ENCODE measurements at regions not wholly inside any gene's neighbourhood (a gene's known extent, or its start where the extent isn't known, plus 50 kb on each side); places are given as distances from the start of the nearest gene placed in this dataset.
A peak's percentile ranks its signal among the peaks of the same experiment; 100 is the strongest.

DNA sequence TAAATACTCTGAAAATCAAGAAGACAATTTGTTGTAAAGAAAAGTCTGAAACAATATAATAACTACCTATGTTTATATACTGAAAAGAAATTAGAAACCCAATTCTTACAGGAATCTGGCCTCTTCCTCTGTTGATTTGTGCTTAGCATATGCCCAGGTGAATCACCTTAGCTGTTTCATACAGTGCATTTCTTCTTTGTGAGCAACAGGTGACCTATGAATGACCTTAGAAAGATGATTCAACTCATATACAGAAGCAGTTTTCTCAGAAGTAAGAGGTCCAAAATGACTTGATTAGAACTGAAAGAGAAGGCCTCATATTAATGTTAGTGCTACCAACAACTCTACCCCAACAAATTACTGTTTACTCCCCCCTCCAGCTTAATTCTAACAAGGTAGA is 419.5 kb upstream of the ID4 start:
- FAIRE-seq: no peak

- FAIRE-seq: no peak
Measured at GRCh38 chr6:19424853-19425252, 412.3 kb upstream of the ID4 start.

DNA sequence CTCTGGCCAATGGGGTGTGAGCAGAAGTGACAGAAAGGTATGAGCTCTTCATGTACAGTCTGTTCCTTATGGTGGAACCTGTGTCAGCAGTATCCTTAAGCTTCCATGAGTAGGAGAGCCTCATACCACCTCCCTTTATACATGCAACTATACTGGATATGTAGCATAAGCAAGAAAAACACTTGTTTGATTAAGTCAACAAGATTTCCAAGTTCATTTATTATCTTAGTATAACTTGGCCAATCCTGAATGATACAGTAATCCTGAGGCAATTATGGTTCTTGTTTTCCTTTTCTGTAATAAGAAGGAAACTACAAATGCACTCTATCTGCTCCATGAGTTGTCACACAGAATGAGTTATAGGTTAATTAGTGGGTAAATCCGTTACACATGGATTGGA is 409.6 kb upstream of the ID4 start:
- FAIRE-seq: no peak

DNA sequence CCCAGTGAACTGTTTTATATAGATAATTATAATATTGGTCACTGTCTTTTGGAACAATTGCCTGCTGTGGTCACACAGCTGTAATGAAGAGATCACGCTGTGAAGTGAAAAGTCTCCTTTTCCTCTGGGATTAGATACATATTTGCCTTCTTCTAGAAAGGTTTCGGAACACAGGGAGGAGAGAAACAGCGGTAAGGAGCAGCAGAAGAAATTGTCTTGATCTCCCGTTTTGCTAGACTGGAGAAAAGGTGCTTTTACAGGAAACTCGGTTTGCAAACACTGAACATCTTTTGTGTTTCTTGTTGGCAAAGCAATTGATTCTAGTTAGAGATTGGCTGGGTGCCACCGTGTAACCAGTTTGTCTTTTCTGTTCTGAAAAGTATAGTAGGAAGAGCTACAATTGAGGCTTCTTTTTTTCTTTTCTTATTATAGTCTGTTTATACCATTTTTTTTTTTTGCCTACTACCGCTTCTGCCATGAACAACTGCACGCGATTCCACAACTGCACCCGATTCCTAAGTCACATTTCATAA is 404.1 kb upstream of the ID4 start:
- FAIRE-seq: peak; percentile 51

GRCh38 chr6:19434065-19434464 is 403.1 kb upstream of the ID4 start:
- FAIRE-seq: no peak

DNA sequence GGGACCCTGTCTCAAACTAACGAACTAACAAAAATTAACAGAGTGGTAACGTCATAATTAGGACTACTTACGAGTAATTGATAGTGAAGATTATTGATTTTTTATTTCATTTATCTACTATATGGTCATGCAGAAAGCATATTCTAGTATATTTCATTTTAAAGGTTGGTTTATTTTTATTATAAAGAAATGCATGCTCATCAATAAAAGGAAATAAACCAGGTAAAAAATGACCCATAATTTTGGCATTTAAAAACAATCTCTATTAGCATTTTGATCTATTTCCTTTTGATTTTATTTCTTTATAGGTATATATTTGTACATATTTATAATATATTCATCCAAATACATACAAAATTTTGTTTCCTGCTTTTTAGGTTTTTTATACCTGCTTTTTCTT is 401.4 kb upstream of the ID4 start:
- no peak for FAIRE-seq

DNA sequence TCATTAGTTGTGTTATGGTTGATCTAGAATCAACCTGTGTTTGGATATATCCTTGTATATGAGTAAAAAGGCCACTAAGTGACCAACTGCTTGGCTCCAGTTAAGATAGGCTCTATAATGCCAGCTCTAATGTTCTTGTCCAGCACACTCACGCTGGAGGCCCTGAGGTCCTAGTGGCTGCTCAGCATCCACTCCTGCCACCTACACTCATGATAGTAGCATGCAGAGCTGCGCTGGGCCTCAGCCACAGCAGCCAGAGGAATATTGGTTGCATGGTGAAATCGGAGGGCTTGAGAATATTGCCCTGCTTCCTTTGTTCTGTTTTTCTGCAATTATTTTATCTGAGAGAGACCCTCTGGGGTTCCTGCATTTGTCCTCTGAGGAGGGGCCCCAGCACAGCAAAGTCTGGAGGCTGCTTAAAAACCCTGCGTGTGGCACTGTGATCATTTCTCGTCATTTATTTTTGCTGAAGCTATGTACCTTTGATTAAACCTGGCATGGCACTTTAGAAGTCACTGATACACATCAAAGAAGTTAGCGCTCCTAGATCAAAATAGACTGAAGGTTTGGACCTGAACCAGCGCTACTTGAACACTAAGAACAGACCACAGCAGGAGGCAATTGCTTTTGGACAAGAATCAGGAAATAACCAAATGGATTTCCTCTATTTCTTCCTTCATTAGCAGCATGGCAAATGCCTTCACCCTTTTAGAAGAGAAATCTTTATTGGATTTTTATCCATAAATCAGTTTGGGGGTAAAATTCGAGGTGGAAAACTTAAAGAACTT is 398.4 kb upstream of the ID4 start:
- no peak for FAIRE-seq

GRCh38 chr6:19440531-19440930 is 396.6 kb upstream of the ID4 start:
- peak; percentile 17 for FAIRE-seq

- no peak for FAIRE-seq
Measured at GRCh38 chr6:19443411-19443810, 393.8 kb upstream of the ID4 start.

- FAIRE-seq: no peak
Measured at GRCh38 chr6:19444041-19444440, 393.1 kb upstream of the ID4 start.

DNA sequence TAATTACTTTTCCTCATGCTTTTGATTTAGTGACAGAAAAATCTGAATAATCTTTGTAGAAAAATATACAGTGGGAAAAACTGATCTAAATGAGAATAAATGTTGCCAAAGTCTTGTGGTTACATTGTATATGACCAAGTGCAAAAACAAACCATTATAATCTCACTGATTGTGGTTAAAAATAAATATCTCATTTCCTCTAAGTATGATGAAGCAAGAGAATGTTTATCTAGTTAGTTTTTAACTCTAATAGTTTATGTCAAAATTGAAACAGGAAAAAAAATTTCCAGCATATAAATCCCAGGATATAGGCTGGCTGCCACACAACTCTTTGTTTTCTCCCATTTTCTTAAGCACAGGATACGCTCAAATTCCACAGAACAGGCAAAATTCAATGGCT is 392.7 kb upstream of the ID4 start:
- peak; percentile 77 for FAIRE-seq

GRCh38 chr6:19446570-19446969 is 390.6 kb upstream of the ID4 start:
- FAIRE-seq: no peak

- FAIRE-seq: no peak
Measured at GRCh38 chr6:19450651-19451050, 386.5 kb upstream of the ID4 start.

DNA sequence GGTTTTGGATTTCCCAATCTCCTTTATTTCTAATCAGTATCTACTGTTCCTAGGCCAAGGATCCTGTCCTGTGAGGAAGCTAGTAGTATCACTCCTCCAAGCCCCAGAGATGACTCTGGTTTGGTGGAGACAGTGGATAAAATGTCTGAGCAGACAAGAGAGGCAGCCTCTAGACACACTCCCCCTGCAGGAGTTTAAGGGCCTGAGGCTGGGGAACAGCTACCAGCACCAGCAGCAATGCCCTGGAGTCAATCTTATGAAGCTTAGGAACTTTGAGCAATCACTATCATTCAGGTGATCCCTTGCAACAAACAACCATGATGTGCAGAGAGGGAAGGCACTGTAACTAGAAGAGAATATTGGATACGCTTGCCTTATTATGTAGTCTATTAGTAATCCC is 384.7 kb upstream of the ID4 start:
- FAIRE-seq: no peak

DNA sequence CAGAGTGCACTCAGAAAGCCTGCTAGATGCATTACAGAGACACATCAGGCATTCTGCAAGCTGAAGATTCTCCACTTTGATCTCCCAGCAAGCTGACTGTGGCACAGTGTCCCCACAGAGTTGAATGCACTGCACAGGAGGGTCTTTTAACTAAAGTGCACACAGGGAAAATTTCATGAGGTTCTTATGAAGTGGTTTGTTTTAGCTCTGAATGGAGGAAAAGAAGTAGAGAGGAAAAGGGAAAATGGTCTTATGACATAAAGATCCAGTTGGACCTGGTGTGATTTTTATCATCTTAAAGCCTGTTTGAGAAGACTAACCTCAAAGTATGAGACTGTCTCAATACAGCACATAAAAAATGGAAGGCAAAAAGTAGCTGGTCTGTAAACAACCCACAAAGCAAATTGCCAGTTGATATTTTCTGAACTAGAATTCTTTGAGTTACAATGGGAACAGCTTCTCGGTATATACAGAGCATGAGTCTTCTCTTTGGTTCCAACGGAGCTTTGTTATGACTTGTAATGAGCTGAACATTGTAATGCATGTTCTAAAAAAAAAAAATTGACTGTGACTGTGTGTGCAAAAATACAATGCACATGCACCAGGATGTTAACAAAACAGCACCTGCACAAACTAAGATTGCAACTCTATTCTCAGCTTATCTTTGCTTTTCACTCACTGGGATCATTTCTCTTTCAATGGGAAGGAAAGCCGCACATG is 383.0 kb upstream of the ID4 start:
- no peak for FAIRE-seq

GRCh38 chr6:19454721-19455392 is 382.3 kb upstream of the ID4 start:
- peak; percentile 38 for FAIRE-seq

DNA sequence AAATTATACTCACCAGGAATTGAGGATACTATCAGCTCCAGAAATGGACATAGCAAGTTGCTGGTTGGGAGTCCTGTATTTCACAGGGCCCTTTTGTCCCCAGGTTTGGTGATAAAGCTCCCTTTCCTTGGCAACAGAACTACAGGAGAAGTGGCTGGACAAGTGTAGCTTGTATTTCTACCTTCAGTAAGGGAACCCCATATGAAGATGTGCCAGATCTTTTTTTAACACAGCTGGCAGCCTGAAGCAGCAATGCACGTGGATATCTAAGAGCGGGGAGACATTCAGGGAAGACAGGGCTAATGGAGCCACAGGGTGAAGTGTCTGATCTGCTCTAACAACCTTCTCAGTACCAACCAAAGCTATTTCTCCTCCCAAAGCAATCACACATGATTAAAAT is 373.9 kb upstream of the ID4 start:
- no peak for FAIRE-seq

GRCh38 chr6:19463925-19464324 is 373.2 kb upstream of the ID4 start:
- FAIRE-seq: no peak

GRCh38 chr6:19465256-19465655 is 371.9 kb upstream of the ID4 start:
- peak; percentile 93 for FAIRE-seq

DNA sequence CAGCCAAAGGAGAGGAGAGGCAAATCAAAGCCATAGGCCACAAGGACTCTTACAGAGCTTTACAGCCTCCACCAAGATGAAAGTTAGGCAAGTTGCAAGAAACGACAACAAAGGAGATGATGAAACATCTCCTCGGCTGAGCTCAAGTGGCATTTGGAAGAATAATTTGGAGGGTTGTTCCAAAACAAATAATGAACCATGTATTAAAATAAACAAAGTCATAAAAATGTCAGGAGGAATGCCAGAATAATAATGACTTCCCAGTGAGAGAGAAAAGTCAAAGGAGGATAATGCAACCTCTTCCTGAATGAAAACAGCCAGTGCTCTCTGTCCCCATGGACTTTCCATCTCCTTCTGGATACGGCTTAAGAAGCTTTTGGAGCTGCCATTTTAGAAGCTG is 371.4 kb upstream of the ID4 start:
- FAIRE-seq: peak; percentile 38

DNA sequence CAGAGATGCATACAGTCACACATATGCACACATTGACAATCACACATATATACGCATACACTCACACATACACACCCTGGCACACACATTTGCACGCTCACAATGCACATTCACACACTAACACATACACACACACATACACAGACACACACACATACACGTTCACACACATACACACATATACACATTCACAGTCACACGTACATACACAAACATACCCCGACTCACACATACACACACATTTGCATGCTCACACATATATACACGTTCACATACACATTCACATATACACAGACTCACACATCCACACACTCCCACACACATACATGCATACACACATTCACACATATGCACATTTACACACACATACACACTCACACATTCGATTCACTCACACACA is 366.8 kb upstream of the ID4 start:
- no peak for FAIRE-seq

DNA sequence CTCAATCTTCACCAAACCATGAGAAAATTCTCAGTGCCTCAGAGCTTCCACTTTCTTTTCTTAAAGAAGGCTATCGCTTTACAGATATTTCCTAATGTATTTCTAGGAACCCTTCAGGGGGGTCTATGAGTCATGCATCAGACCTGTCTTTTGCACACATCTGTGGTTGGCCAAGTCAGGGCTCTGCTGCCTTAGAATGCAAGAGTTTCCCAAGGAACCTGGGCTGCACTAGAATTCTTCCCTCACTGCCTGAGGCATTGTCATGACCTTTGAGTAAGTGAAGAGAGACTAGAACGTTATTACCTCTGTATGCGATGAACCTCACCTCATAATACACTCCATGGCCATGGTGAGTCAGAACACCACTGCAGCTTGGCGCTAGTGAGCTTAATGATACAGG is 365.0 kb upstream of the ID4 start:
- no peak for FAIRE-seq

DNA sequence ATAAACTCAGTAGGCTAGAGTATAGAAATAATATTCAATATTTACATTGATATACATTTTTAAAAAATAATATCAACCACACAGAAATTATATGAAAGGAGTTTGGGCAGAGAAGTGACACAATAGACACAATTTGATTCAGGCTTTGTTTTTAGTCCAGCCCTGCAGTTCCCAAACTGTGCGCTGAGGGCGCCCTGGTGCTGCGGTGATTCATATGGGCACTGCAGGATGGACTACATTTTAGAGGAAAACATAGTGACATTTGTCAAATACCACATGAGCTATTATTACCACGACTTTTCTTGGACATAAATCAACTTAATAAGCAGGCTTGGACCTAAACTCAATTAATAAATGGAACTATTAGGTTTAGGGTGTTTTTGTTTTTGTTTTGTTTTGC is 364.3 kb upstream of the ID4 start:
- no peak for FAIRE-seq

GRCh38 chr6:19477563-19477962 is 359.6 kb upstream of the ID4 start:
- FAIRE-seq: no peak
